GM13977 (cell line): ENCODE measurements at regions not wholly inside any gene's neighbourhood (a gene's known extent, or its start where the extent isn't known, plus 50 kb on each side); places are given as distances from the start of the nearest gene placed in this dataset.

Experiments used
- DNase-seq: peaks from one replicate; pipeline ENCODE4 v3.0.0; 2012; ENCODE audit warnings: low spot score
- CTCF ChIP-seq: IDR thresholded peaks from 2 replicates; pipeline ENCODE4 v1.5.1; 2012; ENCODE audit warnings: mild to moderate bottlenecking, control low read depth; ENCODE audit not compliant: insufficient read depth; ENCODE audit errors: extremely low read depth, missing control alignments
- in situ Hi-C: fragments of 300-500 bp; cut with MboI; formaldehyde crosslinking; loops from one replicate; pipeline ENCODE4 v1.12.0; 2022; ENCODE audit warnings: low sequenced_read_pairs, low pct_unique_long_range_greater_than_20kb, mixed read lengths, inconsistent platforms; ENCODE audit not compliant: unreplicated experiment

- in situ Hi-C loops = no loop called here
- DNase-seq = no peak
- no peak for TF ChIP-seq CTCF
Observed at GRCh38 chr20:12054556-12054955, 136.9 kb downstream of the BTBD3 start.

- in situ Hi-C loops = no loop called here
- no peak for TF ChIP-seq CTCF
Observed at GRCh38 chr20:12055161-12055560, 137.5 kb downstream of the BTBD3 start.

GRCh38 chr20:12056839-12057238 lies 139.1 kb downstream of the BTBD3 start:
- DNase-seq = no peak
- in situ Hi-C loops = no loop called here
- no peak for TF ChIP-seq CTCF

More at GRCh38 chr20:12055161-12055560, 137.5 kb downstream of the BTBD3 start:
- DNase-seq = no peak

- DNase-seq = no peak
- no peak for TF ChIP-seq CTCF
- in situ Hi-C loops = no loop called here
Observed at GRCh38 chr20:12057778-12058177, 140.1 kb downstream of the BTBD3 start.

- in situ Hi-C loops = no loop called here
- no peak for DNase-seq
- no peak for TF ChIP-seq CTCF
Observed at GRCh38 chr20:12058216-12058615, 140.5 kb downstream of the BTBD3 start.

GRCh38 chr20:12061466-12061865 lies 143.8 kb downstream of the BTBD3 start:
- no peak for DNase-seq
- no peak for TF ChIP-seq CTCF
- in situ Hi-C loops = no loop called here
